GM21447 (cell line): ENCODE measurements at regions not wholly inside any gene's neighbourhood (a gene's known extent, or its start where the extent isn't known, plus 50 kb on each side); places are given as distances from the start of the nearest gene placed in this dataset.
"Not testable (repeated sequence)": the region's sequence is repeated elsewhere in the genome, so short reads cannot be mapped to it uniquely, and the experiment has no call there.

Experiments used
- ATAC-seq: cut with Tn5 transposase; IDR thresholded peaks from one replicate; pipeline ENCODE4 v1.9.1; 2021; ENCODE audit not compliant: unreplicated experiment

DNA sequence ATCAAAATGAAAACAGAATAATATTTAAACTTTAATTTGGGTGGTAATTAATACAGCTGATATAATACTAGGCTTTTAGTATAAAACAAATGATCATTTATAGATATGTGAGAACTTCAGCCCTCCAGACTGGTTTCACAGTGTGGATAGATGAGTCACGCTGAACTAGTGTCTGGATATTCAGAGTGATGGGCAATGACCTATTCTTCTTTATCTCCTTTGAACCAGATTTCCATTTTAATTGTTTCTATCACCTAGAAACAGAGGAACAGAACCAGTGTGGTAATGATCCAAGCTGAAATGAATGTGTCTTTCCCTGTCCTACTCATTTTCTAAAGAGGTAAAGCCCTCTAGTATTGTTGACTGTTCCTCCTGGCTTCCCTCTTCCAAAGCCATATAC is 155.2 kb upstream of the GK2 start:
- ATAC-seq, result no peak

DNA sequence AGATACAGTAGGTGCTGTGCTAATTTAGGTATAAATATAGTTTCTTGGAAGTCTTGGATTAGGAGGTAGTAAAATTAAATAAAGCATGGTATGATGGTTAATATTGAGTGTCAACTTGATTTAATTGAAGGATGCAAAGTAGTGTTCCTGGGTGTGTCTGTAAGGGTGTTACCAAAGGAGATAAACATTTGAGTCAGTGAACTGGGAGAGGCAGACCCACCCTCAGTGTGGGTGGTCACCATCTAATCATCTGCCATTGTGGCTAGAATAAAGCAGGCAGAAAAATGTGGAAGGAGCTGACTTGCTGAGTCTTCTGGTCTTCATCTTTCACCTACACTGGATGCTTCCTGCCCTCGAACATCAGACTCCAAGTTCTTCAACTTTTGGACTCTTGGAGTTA is 153.7 kb upstream of the GK2 start:
- ATAC-seq, result no peak

GRCh38 chr4:79559398-79559797 is 151.4 kb upstream of the GK2 start:
- not testable (repeated sequence) for ATAC-seq

DNA sequence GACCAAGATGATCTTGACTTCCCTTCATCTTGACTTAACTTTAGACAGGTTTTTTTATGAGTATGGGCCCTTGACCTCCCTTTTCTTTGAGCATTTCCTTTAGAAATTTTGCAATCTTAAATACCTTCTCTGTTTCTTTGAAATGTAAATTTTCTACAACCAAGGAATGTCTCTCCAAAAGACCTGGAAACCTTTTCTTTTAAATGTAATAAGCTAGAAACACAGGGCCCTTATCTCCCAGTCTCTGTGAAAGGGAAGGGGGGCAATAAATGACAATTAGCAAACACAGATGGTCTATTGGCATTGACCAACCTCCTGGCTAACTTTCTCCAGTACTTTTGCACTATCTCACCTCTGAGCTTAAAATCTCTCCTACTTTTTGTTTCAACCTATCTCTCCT is 144.3 kb upstream of the GK2 start:
- no peak for ATAC-seq

DNA sequence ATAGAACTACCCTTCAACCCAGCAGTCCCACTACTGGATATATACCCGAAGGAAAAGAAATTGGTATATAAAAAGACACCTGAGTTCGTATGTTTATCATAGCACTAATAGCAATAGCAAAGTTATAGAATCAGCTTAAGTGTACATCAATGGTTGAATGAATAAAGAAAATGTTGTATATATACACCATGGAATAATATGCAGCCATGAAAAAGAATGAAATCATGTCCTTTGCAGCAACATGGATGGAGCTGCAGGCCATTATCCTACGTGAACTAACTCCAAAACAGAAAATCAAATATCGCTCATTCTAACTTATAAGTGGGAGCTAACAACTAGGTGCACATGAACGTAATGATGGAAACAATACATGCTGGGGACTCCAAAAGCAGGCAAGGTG is 143.5 kb upstream of the GK2 start:
- no peak for ATAC-seq

- no peak for ATAC-seq
Observed at GRCh38 chr4:79547851-79548250, 139.8 kb upstream of the GK2 start.

DNA sequence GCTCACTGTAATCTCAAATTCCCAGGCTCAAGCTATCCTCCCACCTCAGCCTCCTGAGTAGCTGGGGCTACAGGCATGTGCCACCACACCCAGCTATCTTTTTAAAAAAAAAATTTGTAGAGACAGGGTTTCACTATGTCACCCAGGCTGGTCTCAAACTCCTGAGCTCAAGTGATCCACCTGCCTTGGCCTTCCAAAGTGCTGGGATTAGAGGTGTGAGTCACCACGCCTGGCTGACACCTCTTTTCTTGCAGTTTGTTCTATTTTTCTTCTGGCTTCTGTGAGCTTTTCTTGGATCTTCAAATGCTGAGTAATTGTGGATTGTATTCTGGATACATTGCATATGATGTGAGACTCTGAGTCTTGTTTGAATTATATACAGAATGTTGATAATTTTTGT is 137.3 kb upstream of the GK2 start:
- not testable (repeated sequence) for ATAC-seq

GRCh38 chr4:79540143-79540542 is 132.1 kb upstream of the GK2 start:
- no peak for ATAC-seq

DNA sequence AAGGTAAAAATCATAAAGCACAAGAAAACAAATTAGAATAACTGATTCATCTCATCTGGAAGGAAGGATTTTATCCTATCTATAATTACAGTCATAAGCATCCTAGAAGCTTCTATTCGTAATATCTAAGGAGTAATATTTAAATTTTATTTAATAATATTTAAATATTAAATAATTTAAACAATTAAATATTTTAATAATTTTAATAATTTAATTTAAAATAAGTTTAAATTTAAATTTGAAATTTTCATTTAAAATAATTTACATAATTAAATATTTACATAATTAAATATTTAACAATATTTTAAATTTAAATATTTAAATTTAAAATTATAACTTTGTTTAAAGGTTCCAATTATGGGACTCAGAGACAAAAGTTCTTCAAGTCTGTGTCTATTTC is 127.5 kb upstream of the GK2 start:
- ATAC-seq, result no peak

GRCh38 chr4:79528241-79528706 is 120.2 kb upstream of the GK2 start:
- no peak for ATAC-seq

GRCh38 chr4:79526641-79527565 is 118.9 kb upstream of the GK2 start:
- no peak for ATAC-seq

GRCh38 chr4:79516114-79516513 is 108.1 kb upstream of the GK2 start:
- ATAC-seq, result no peak

- ATAC-seq, result no peak
Observed at GRCh38 chr4:79514621-79515329, 106.7 kb upstream of the GK2 start.

DNA sequence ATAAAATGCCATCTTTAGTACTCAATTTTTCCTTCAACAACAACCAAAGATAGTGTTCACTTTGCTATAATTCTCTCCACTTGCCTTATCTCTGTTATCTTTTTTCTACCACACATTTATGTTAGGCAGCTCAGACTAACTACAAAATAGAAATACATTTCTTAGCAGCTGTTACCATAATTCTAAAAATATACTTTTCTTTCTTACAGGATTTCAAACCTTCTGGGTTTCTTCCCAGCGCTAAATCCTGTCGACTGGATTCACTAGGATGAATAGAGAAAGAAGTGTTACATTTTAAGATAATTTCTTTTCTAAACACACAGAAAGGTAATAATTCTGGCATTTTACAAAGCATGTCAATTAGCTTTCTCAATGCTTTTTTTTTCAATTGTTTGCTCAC is 105.5 kb upstream of the GK2 start:
- ATAC-seq, result no peak

GRCh38 chr4:79512363-79512762 is 104.3 kb upstream of the GK2 start:
- ATAC-seq, result no peak

GRCh38 chr4:79502081-79502480 is 94.1 kb upstream of the GK2 start:
- no peak for ATAC-seq

- ATAC-seq, result no peak
Observed at GRCh38 chr4:79498282-79498681, 90.3 kb upstream of the GK2 start.

DNA sequence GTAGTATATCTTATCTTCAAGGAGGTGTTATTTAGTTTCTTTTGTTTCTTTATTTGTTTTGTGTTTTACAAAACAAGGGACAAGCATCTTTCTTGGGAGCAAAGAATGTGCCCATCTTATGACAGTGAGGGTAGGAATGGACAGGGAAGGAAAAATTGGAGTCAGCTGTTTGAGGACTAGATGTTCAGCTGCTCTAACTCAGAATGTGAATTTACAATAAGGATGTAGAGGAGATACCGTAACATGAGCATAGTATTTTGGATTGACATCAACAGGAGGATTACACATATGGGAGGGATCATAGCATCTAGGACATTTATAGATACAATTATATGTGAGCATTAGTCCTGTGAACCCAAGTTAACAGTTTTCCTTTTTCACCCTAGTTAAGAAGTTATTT is 89.0 kb upstream of the GK2 start:
- no peak for ATAC-seq

DNA sequence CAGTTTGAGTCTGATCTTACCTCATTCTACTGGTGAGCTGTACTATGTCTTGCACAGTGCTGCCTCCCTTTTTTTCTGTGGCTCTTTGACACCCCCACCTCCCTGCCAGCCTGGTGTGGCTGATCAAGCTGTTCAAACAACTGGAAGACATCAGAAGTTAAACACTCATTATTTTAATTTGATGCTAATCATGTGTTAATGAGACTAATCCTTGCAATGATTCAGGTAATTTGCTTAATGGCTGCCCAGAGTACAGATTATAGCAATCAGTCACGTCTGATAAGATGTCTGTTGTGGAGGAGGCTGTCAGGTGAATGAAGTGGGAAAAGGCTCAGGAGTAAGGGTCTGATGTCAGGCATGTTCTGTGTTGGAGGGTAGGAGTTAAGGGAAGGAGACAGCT is 87.4 kb upstream of the GK2 start:
- no peak for ATAC-seq

DNA sequence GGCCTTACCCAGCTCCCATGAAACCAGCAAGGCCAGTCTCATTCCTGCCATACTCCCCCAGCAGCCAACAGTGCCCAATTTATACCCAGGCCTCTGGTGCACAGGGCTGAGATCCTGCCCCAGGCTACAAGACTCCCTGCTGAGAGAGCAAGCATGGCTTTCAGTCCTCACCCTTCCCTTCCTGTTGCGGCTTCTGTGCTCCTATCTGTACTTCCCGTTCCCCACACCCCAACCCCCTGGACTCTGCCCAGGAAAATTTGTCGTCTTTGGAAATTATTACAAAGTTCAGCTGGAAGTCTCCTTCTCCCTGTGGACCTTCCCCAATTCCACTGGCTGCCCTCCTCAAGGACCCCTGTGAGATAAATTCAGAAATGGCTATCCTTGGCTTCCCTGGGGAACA is 84.1 kb upstream of the GK2 start:
- no peak for ATAC-seq

DNA sequence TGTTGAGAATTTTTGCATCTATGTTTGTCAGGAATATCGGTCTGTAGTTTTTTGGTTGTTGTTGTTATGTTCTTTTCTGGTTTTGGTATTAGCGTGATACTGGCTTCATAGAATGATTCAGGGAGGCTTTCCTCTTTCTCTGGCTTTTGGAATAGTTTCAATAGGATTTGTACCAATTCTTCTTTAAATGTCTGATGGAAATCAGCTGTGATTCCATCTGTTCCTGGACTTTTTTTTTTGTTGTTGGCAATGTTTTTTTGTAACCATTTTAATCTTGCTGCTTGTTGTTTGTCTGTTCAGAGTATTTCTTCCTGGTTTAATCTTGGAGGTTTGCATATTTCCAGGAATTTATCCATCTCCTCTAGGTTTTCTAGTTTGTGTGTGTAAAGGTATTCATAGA is 81.5 kb upstream of the GK2 start:
- ATAC-seq, result no peak

GRCh38 chr4:79476196-79476595 is 68.2 kb upstream of the GK2 start:
- ATAC-seq, result no peak

- no peak for ATAC-seq
Observed at GRCh38 chr4:79473439-79473724, 65.4 kb upstream of the GK2 start.
